ENCODE measurements at regions not wholly inside any gene's neighbourhood (a gene's known extent, or its start where the extent isn't known, plus 50 kb on each side); places are given as distances from the start of the nearest gene placed in this dataset.
A peak's percentile ranks its signal among the peaks of the same experiment; 100 is the strongest.

GRCh38 chr9:90025816-90026215 lies 421.0 kb downstream of the GADD45G start:
- Histone ChIP-seq H3K4me3 (ENCODE audit: severe bottlenecking) (no peak overlapping the region), H3K36me3 (ENCODE audit: low read depth) (no peaks in the 10 kb centered on the region), H3K4me1 (ENCODE audit: insufficient read depth, poor library complexity, severe bottlenecking) (peaks cover 9% of the 10 kb centered on the region), H3K27me3 (ENCODE audit: insufficient read depth, poor library complexity, severe bottlenecking) (no peaks in the 10 kb centered on the region), H3K9me3 (ENCODE audit: severe bottlenecking) (no peaks in the 10 kb centered on the region), H3K27ac (ENCODE audit: poor library complexity, severe bottlenecking) (peak overlapping the region; percentile 48)
- DNase-seq (ENCODE audit: low spot score) (peak; percentile 89), ATAC-seq (ENCODE audit: low read depth) (peak; percentile 100)
- no peak for TF ChIP-seq CTCF (IDR thresholded peaks at IDR 0.05; ENCODE audit: poor library complexity, severe bottlenecking)

- no peak overlapping the region for H3K27ac ChIP-seq (ENCODE audit: poor library complexity, severe bottlenecking)
- no peaks in the 10 kb centered on the region for H3K27me3 ChIP-seq (ENCODE audit: insufficient read depth, poor library complexity, severe bottlenecking)
- DNase-seq (ENCODE audit: low spot score), result no peak
- H3K36me3 ChIP-seq (ENCODE audit: low read depth), result no peaks in the 10 kb centered on the region
- no peak for TF ChIP-seq CTCF (IDR thresholded peaks at IDR 0.05; ENCODE audit: poor library complexity, severe bottlenecking)
- ATAC-seq (ENCODE audit: low read depth), result no peak
- no peaks in the 10 kb centered on the region for H3K9me3 ChIP-seq (ENCODE audit: severe bottlenecking)
- H3K4me3 ChIP-seq (ENCODE audit: severe bottlenecking), result no peak overlapping the region
- H3K4me1 ChIP-seq (ENCODE audit: insufficient read depth, poor library complexity, severe bottlenecking), result peaks cover 6% of the 10 kb centered on the region
These were observed 422.5 kb downstream of the GADD45G start for GRCh38 chr9:90027296-90027790.

- TF ChIP-seq CTCF (IDR thresholded peaks at IDR 0.05; ENCODE audit: poor library complexity, severe bottlenecking), result no peak
- ATAC-seq (ENCODE audit: low read depth), result no peak
- Histone ChIP-seq H3K27me3 (ENCODE audit: insufficient read depth, poor library complexity, severe bottlenecking) (no peaks in the 10 kb centered on the region), H3K4me1 (ENCODE audit: insufficient read depth, poor library complexity, severe bottlenecking) (peaks cover 6% of the 10 kb centered on the region), H3K9me3 (ENCODE audit: severe bottlenecking) (no peaks in the 10 kb centered on the region), H3K4me3 (ENCODE audit: severe bottlenecking) (no peak overlapping the region), H3K27ac (ENCODE audit: poor library complexity, severe bottlenecking) (no peak overlapping the region), H3K36me3 (ENCODE audit: low read depth) (no peaks in the 10 kb centered on the region)
- DNase-seq (ENCODE audit: low spot score), result no peak
These were observed 424.6 kb downstream of the GADD45G start for GRCh38 chr9:90029386-90029785.

GRCh38 chr9:90029996-90030395 lies 425.2 kb downstream of the GADD45G start:
- DNase-seq (ENCODE audit: low spot score), result no peak
- ATAC-seq (ENCODE audit: low read depth), result 0 out of 3 replicates have a peak, but pooled peaks have one; percentile 9

More at GRCh38 chr9:90029996-90030395, 425.2 kb downstream of the GADD45G start:
- TF ChIP-seq CTCF (IDR thresholded peaks at IDR 0.05; ENCODE audit: poor library complexity, severe bottlenecking), result no peak
- Histone ChIP-seq H3K4me1 (ENCODE audit: insufficient read depth, poor library complexity, severe bottlenecking) (peaks cover 6% of the 10 kb centered on the region), H3K27ac (ENCODE audit: poor library complexity, severe bottlenecking) (no peak overlapping the region), H3K9me3 (ENCODE audit: severe bottlenecking) (no peaks in the 10 kb centered on the region), H3K27me3 (ENCODE audit: insufficient read depth, poor library complexity, severe bottlenecking) (no peaks in the 10 kb centered on the region), H3K36me3 (ENCODE audit: low read depth) (no peaks in the 10 kb centered on the region), H3K4me3 (ENCODE audit: severe bottlenecking) (no peak overlapping the region)
